NCI-H1436 (cell line): ENCODE measurements at regions not wholly inside any gene's neighbourhood (a gene's known extent, or its start where the extent isn't known, plus 50 kb on each side); places are given as distances from the start of the nearest gene placed in this dataset.
"Not testable (repeated sequence)": the region's sequence is repeated elsewhere in the genome, so short reads cannot be mapped to it uniquely, and the experiment has no call there.

Experiments
- DNase-seq: peaks from one replicate; lab custom pipeline; 2025; lab: John Stamatoyannopoulos, UW

DNA sequence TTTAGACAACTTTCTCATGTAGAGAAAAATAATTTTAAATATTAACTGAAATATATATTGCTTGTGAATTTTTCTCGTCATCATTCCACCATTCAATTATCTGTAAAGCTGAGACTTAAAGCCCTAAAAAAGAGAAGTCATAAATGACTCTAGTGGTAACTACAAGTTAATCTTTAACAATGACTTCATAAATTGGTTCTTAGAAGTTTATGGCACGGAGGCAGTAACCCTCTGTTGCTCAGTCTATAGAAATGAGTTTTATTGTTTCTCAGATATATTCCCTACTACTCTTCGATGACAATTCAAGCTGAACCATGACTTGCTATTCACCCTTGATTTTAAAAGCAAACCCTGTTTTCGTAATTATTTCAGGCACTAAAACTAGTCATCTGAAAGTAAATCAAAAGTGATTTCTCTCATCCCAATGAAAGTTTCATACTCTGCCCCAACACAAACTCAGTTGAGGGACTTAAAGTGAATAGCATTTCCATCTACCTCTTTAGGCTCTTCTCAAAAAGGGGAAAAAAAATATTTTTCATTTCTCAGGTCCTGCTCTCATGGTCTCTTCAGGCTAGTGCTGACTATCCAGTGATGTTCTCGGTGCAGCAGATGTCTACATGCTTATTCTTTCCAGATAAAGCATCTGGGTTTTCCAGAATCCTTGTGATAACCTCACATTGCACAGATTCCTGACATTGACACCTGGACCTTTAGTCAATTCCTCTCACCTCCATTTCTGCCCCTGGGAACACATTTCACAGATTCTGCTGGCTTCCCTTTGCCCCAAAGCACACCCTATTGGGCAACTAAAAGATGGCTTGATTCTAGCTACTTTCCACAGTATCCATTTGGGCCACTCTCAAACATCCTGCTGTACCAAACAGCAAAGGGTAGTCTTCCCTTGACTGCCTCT is 207.8 kb upstream of the LRATD1 start:
- no peak for DNase-seq

GRCh38 chr2:14425869-14426268 is 206.6 kb upstream of the LRATD1 start:
- DNase-seq, result no peak

DNA sequence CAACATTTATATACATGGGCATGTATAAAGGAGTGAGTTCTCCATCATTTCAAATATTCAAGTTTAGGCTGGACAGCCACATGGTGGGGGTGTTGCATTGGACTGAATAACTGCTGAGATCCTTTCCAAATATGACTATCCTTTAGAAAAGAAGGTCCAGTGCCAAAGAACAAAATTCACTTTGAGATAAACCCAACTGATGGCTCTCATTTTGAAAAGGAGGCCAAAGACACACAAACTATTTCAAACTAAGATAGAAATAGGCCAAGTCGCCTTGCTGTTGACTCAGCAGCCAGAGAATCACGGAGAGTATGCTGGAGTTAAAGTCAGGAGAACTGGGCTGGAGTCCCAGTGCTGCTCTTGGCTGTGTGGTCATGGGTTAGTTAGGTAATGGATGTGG is 204.5 kb upstream of the LRATD1 start:
- DNase-seq, result no peak

DNA sequence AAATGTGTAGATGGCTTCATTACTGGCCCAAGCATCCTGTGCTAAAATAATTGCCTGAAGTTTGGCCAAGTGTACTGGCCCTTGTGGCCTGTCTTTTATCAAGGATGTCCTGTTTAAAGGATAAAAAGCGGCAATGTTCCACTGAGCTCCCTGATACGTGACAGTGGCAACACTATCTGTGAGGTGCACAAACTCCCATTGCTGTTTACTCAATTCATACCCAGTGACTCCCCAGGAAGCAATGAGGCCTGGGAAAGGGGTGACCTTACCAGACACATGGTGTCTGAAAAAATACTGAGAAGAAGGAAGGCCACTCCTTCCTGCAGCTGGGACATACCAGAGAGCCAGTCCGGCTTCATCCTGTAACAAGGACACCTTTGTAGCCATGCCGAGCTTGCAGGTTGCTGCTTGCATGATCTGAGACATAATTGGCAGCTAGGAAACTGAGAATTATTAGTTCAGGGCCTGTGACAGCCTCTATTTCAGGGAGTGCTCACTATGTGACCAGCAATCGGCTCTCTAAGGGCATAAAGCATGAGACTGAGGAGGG is 198.5 kb upstream of the LRATD1 start:
- no peak for DNase-seq

- DNase-seq, result no peak
Observed at GRCh38 chr2:14445670-14446069, 186.8 kb upstream of the LRATD1 start.

GRCh38 chr2:14448340-14448739 is 184.2 kb upstream of the LRATD1 start:
- no peak for DNase-seq

GRCh38 chr2:14451312-14451711 is 181.2 kb upstream of the LRATD1 start:
- DNase-seq, result no peak

- DNase-seq, result no peak
Observed at GRCh38 chr2:14454202-14454601, 178.3 kb upstream of the LRATD1 start.

DNA sequence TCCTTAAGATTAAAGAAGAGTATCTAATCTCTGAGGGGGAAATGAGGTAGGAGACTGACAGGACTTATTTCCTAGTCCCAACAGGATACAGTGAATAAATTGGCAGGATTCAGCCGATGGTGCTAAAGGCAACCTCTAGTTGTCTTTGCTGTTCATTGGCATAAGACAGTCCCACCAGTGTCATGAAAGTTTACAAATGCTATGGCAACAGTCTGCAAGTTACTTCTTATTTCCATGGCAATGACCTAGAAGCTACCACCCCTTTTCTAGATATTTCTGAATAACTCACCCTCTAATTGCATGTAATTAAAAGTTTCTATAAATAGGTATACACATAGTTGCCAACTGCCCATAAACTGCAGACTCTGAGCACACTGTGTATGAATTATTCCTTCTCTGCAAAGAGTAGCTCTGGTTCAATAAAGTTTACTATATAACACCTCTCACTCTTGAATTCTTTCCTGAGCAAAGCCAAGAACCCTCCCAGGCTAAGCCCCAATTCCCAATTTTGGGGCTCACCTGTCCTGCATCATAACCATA is 172.7 kb upstream of the LRATD1 start:
- DNase-seq, result no peak

DNA sequence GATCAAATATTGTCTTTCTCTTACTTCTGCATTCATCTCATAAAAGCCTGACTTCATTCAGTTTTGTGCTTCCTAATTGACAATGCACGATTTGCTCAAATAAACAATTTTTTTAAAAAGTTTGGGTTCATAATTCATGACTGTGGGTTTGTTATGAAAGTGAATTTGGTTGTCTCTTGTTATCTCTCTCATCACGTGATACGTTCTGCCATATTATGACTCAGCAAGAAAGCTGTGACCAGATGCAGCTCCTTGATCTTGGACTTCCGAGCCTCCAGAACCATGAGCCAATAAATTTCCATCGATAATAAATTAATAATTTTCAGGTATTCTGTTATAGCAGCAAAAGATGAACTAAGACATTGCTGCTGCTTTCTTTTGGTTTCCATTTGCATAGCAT is 156.5 kb upstream of the LRATD1 start:
- DNase-seq, result no peak

DNA sequence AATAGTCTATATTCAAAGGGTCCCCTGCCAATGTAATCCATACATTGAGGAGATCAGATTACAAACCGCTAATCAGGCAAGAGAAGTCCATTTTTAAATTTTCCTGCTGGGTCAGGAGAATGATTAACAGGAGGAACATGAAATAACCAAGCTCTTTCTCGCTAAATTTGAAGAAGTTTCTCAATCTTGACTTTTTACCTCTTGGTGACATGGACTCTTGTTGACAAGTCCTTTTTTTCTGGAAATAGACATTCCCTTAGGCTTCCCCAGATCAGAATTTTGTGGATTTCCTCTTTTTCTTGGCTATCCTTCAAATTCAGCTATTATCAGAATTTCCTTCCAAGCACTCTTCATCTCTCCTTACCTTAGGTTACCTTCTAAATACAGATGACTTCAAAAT is 153.0 kb upstream of the LRATD1 start:
- DNase-seq, result no peak

DNA sequence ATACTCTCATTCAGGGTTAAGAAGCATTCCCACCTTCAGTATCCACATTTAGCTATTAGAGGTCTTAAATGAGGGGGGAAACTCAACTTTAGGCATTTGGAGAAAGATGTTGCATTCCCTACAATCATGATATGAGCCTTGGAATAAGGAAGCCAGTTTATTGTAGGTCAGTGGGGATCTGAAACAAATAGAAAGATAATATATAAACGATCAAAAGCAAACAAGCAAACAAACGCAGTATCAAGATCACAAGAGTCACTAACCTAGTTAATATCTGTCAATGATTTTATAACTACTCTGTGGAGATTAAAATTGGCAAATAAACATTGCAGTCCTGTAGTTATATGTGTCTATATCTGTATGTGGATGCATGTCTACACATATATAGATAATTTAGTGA is 152.4 kb upstream of the LRATD1 start:
- DNase-seq, result no peak

DNA sequence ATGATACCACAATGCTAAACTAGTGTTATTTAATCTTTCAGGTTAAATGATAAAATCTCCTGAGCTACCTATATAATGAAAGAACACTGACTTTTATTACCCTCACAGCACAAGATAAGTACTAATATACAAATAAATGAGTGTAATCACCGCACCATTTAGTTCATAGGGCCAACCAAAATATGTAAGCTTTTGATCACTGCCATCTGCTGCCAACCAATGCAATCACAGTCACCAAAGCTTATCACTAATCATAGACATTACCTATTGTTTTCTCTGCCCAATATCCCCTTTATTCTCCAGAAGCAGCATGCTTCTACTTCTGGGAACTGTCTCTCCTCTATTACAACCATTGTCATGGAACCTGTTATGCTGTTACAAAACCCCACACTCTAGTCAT is 151.6 kb upstream of the LRATD1 start:
- no peak for DNase-seq

GRCh38 chr2:14492920-14493503 is 139.5 kb upstream of the LRATD1 start:
- DNase-seq, result no peak

DNA sequence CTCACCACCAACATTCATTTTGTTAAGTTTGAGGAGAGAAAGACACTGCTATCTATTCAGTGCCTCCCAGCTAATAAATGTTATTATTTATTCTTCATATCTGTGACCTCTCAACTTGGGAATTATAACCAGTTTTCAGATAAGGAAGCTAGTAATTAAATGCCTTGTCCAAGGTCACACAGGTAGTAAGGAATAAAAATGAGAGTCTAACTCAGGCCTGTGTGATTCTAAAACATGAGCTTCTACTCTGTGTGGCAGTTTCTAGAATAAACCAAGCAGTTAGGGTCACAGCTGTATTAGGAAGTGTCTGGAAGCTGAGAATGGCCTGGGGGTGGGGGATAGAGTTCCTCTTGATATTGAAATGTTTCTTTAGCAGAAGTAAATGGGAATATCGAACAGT is 137.8 kb upstream of the LRATD1 start:
- DNase-seq, result no peak

- DNase-seq, result no peak
Observed at GRCh38 chr2:14501061-14501460, 131.5 kb upstream of the LRATD1 start.

GRCh38 chr2:14506955-14507354 is 125.6 kb upstream of the LRATD1 start:
- DNase-seq, result not testable (repeated sequence)

DNA sequence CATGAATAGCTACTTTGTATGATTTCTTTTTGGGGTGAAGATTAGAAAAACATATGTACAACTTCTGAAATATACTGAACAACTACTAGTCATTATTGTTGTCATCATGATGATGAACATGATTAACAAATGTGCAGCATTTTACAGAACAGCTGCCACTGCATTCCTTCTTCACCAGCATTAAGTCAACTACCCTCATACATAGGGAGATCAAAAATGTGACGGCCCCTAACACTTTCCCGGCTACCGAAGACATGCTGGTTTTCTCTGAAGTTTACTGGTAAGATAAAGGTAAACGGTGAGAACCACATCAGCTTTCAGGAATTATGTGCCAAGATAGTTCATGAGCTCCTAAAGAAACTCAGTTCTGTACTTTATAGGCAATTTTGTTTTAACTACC is 121.0 kb upstream of the LRATD1 start:
- DNase-seq, result no peak

GRCh38 chr2:14513903-14514302 is 118.6 kb upstream of the LRATD1 start:
- DNase-seq, result no peak

DNA sequence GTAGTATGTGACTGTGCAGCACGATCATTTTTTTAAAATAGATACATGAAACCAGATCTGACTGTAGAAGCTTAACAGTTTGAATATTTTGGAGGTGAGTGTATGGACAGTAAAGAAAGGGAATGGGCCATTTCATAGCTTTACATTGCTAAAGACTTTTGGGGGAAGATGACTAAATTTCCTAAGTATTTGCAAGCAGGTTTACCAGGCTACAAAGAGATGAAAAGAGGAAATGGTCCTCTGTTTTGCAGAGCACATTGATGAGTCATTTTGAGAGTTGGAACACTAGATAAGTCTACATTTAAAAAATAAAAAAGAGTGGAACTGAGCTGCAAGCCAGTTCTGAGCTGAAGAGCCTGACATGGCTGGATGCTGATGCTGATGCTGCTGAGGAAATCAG is 115.7 kb upstream of the LRATD1 start:
- DNase-seq, result no peak

- DNase-seq, result no peak
Observed at GRCh38 chr2:14517731-14518130, 114.8 kb upstream of the LRATD1 start.

- no peak for DNase-seq
Observed at GRCh38 chr2:14520385-14520945, 112.1 kb upstream of the LRATD1 start.
